Fibroblast of lung (primary cell): ENCODE measurements at regions not wholly inside any gene's neighbourhood (a gene's known extent, or its start where the extent isn't known, plus 50 kb on each side); places are given as distances from the start of the nearest gene placed in this dataset.

Experiments
- EZH2 ChIP-seq: IDR thresholded peaks from 2 replicates; pipeline ENCODE4 v1.5.1; 2012; ENCODE audit warnings: low read length, control low read depth, mild to moderate bottlenecking; ENCODE audit errors: missing control alignments
- TF ChIP-seq, protein P1 (sequence below), 2 donors: IDR thresholded peaks in 1 of 2; conservative IDR thresholded peaks in 1 of 2; 1 replicate in 1 of 2; 2 replicates in 1 of 2; pipeline ENCODE4 v1.5.1; 2011 to 2012; ENCODE audit warnings: low read length in 2 of 2, control low read depth in 1 of 2, inconsistent platforms in 1 of 2, low read depth in 1 of 2, mild to moderate bottlenecking in 1 of 2

DNA sequence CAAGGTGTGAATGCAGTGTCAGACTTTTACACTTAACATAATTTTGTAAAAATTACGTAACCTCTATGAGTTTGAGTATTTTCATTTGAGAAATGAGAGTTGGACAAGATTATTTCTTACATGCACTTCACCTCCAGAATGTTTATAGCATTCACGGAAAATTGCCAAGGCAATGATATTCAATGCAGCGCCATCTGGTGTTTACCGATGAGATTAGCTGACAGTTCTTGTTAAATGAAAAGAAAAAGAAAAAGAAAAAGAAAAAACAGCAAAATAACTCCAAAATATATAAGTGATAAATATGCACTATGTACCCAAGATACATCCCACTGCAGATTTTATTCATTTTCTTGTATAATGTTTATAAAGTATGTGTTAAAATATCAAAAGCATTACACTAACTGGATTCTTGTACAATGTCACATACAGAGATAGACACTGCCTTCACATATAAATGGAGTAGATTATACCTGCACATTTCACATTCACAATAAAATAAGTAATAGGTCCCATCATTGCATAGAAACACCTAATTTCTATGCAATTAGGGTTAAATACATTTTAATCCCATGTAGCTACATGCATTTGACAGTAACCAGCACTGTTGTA is 976.3 kb upstream of the FAT3 start:
- TF ChIP-seq EZH2: no peak
- TF ChIP-seq, protein P1, sequence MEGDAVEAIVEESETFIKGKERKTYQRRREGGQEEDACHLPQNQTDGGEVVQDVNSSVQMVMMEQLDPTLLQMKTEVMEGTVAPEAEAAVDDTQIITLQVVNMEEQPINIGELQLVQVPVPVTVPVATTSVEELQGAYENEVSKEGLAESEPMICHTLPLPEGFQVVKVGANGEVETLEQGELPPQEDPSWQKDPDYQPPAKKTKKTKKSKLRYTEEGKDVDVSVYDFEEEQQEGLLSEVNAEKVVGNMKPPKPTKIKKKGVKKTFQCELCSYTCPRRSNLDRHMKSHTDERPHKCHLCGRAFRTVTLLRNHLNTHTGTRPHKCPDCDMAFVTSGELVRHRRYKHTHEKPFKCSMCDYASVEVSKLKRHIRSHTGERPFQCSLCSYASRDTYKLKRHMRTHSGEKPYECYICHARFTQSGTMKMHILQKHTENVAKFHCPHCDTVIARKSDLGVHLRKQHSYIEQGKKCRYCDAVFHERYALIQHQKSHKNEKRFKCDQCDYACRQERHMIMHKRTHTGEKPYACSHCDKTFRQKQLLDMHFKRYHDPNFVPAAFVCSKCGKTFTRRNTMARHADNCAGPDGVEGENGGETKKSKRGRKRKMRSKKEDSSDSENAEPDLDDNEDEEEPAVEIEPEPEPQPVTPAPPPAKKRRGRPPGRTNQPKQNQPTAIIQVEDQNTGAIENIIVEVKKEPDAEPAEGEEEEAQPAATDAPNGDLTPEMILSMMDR (conservative IDR thresholded peaks at IDR 0.05 in 1 of 2, IDR thresholded peaks at IDR 0.05 in 1 of 2; ENCODE audit: low read depth in 1 of 2, low read length in 2 of 2): peak; percentile 43 to 70
